SU-DHL-6 (cell line): ENCODE measurements at regions not wholly inside any gene's neighbourhood (a gene's known extent, or its start where the extent isn't known, plus 50 kb on each side); places are given as distances from the start of the nearest gene placed in this dataset.
"Not testable (repeated sequence)": the region's sequence is repeated elsewhere in the genome, so short reads cannot be mapped to it uniquely, and the experiment has no call there.

Experiments
- H2AFZ ChIP-seq: fragments of 200-600 bp; sonication (generic); 2 replicates; pipeline ENCODE4 v1.6.1; 2014; ENCODE audit warnings: low read depth, mild to moderate bottlenecking, moderate library complexity, mixed read lengths, antibody characterized with exemption, low read length; ENCODE audit not compliant: severe bottlenecking
- H3F3A ChIP-seq: fragments of 200-600 bp; shearing (Covaris generic); 2 replicates; pipeline ENCODE4 v1.6.0; 2016; ENCODE audit warnings: antibody characterized with exemption, mild to moderate bottlenecking; ENCODE audit not compliant: insufficient read depth
- H3K27ac ChIP-seq: fragments of 200-600 bp; sonication (generic); 2 replicates; pipeline ENCODE4 v1.5.1; 2016; ENCODE audit warnings: low read depth, mild to moderate bottlenecking, low read length, moderate library complexity, mixed read lengths
- H3K27me3 ChIP-seq: fragments of 200-600 bp; sonication (generic), shearing (Covaris generic); 2 replicates; pipeline ENCODE4 v1.6.0; 2014; ENCODE audit warnings: mild to moderate bottlenecking, low read length
- H3K36me3 ChIP-seq: fragments of 200-600 bp; sonication (generic); 2 replicates; pipeline ENCODE4 v1.6.1; 2014; ENCODE audit warnings: mild to moderate bottlenecking, low read length, mixed read lengths
- H3K4me2 ChIP-seq: fragments of 300-600, 200-600 bp; shearing (Covaris generic), sonication (generic); 2 replicates; pipeline ENCODE4 v1.6.0; 2014; ENCODE audit warnings: low read length, low read depth, mild to moderate bottlenecking; ENCODE audit not compliant: poor library complexity, severe bottlenecking
- H3K4me3 ChIP-seq: fragments of 200-600 bp; sonication (generic); 2 replicates; pipeline ENCODE4 v1.5.1; 2014; ENCODE audit warnings: antibody characterized with exemption, low read length, mild to moderate bottlenecking, mixed read lengths; ENCODE audit not compliant: insufficient read depth, poor library complexity, severe bottlenecking
- H3K79me2 ChIP-seq: fragments of 200-600 bp; sonication (generic); 2 replicates; pipeline ENCODE4 v1.6.1; 2014; ENCODE audit warnings: mild to moderate bottlenecking, low read length, moderate library complexity; ENCODE audit not compliant: insufficient read depth
- H3K9ac ChIP-seq: fragments of 200-600 bp; sonication (generic); 2 replicates; pipeline ENCODE4 v1.7.0; 2014; ENCODE audit warnings: mild to moderate bottlenecking, low read length
- H3K9me2 ChIP-seq: fragments of 200-600 bp; sonication (generic); replicated peaks from 2 replicates; pipeline ENCODE4 v1.6.1; 2014; ENCODE audit warnings: low read length; ENCODE audit not compliant: insufficient read depth
- H3K9me3 ChIP-seq: fragments of 200-600 bp; sonication (generic); 2 replicates; pipeline ENCODE4 v1.6.1; 2014; ENCODE audit warnings: low read length, mixed read lengths; ENCODE audit not compliant: insufficient read depth
- H4K20me1 ChIP-seq: fragments of 200-600 bp; sonication (generic); 2 replicates; pipeline ENCODE4 v1.6.1; 2014; ENCODE audit warnings: low read depth, mild to moderate bottlenecking, antibody characterized with exemption, low read length, moderate library complexity, mixed read lengths
- CTCF ChIP-seq: fragments of 200-600 bp; sonication (generic); IDR thresholded peaks from one replicate; pipeline ENCODE4 v1.5.1; 2017; ENCODE audit warnings: antibody characterized with exemption, mild to moderate bottlenecking, low read length, moderate library complexity; ENCODE audit not compliant: insufficient read depth, poor library complexity, severe bottlenecking
- EZH2phosphoT487 ChIP-seq: fragments of 200-600 bp; sonication (generic), shearing (Covaris generic); conservative IDR thresholded peaks from 2 replicates; pipeline ENCODE4 v1.6.1; 2018; ENCODE audit warnings: mild to moderate bottlenecking, antibody characterized with exemption, low read length, moderate library complexity, mixed read lengths

- Histone ChIP-seq H3K9me3 (no peaks in the 10 kb centered on the region), H3K27ac (peak overlapping the region; percentile 78), H3K9me2 (no peaks in the 10 kb centered on the region), H3K4me2 (peak overlapping the region; percentile 61), H3K79me2 (no peaks in the 10 kb centered on the region), H3K9ac (no peak overlapping the region), H3K27me3 (no peaks in the 10 kb centered on the region), H2AFZ (no peak overlapping the region), H3F3A (no peaks in the 10 kb centered on the region), H3K36me3 (no peaks in the 10 kb centered on the region), H3K4me3 (peak overlapping the region; percentile 27), H4K20me1 (no peaks in the 10 kb centered on the region)
- TF ChIP-seq CTCF (no peak), EZH2phosphoT487 (no peak)
Observed at GRCh38 chr1:121459235-121459634, 274.5 kb downstream of the SRGAP2C start.

DNA sequence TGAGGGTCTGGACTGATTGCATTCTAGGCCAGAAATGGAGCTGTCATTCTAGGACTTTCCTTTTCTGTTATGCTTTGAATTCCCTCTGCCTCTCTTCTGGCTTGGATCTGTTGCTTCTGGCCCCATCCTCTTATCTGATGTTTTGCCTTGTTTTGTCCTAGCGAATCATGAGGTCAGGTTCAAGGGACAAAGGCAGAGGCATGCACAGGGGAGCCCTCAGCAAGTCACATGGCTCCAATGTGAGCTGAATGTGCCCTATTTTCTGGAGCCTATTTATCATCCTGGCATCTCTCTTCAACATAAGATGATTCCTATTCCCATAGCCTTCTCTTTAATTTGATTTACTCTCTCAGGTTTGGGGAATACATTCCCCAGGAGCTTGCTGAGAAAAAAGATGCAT, 284.6 kb downstream of the SRGAP2C start:
- H3K36me3 ChIP-seq, result not testable (repeated sequence)

DNA sequence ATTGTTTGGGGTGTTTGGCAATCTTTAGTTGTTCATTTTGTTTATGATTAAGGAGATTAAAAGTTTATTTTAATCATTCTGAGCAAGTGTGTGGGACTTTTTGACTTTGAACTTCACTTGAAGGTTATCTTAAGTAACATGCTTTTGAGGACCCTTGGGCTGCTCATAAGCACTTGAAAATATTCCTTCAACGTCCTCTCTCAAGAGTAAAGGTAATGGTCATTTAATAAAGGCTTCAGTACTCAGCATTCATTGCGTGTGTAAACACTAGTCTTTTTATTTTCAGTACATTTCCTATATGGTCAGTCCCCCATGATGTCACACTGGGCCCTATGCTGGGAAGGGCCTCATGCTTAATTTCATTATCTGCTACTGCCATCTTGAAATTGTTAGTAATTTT, 285.6 kb downstream of the SRGAP2C start:
- H2AFZ ChIP-seq, H3K79me2 ChIP-seq, H3F3A ChIP-seq, H3K27me3 ChIP-seq, H3K36me3 ChIP-seq, H3K9ac ChIP-seq, H4K20me1 ChIP-seq, H3K27ac ChIP-seq, H3K9me3 ChIP-seq, H3K9me2 ChIP-seq, H3K4me2 ChIP-seq, H3K4me3 ChIP-seq: not testable (repeated sequence)

More for the DNA sequence above, 284.6 kb downstream of the SRGAP2C start:
- H3K9me2 ChIP-seq, H3K27me3 ChIP-seq, H3K9ac ChIP-seq, H3K9me3 ChIP-seq, H3F3A ChIP-seq, H4K20me1 ChIP-seq, H3K27ac ChIP-seq, H3K4me3 ChIP-seq, H2AFZ ChIP-seq, H3K79me2 ChIP-seq, H3K4me2 ChIP-seq: not testable (repeated sequence)

- peak overlapping the region; percentile 12 for H3K4me2 ChIP-seq
Observed at GRCh38 chr1:121471523-121471922, 286.7 kb downstream of the SRGAP2C start.

More at GRCh38 chr1:121471523-121471922, 286.7 kb downstream of the SRGAP2C start:
- Histone ChIP-seq H3K36me3 (no peaks in the 10 kb centered on the region), H3K9me3 (no peaks in the 10 kb centered on the region), H2AFZ (peak overlapping the region; percentile 11), H3K9ac (no peak overlapping the region), H3K4me3 (no peak overlapping the region), H4K20me1 (no peaks in the 10 kb centered on the region), H3K79me2 (no peaks in the 10 kb centered on the region), H3K27me3 (no peaks in the 10 kb centered on the region), H3F3A (no peaks in the 10 kb centered on the region), H3K27ac (no peak overlapping the region), H3K9me2 (no peaks in the 10 kb centered on the region)
- TF ChIP-seq EZH2phosphoT487 (no peak), CTCF (no peak)
